ENCODE measurements at regions not wholly inside any gene's neighbourhood (a gene's known extent, or its start where the extent isn't known, plus 50 kb on each side); places are given as distances from the start of the nearest gene placed in this dataset.

GRCh38 chr7:47221826-47222225 lies 360.1 kb downstream of the TNS3 start:
- DNase-seq: no peak

GRCh38 chr7:47218378-47219176 lies 363.3 kb downstream of the TNS3 start:
- no peak for DNase-seq

- DNase-seq: no peak
Observed at GRCh38 chr7:47217570-47218360, 364.1 kb downstream of the TNS3 start.

GRCh38 chr7:47217086-47217485 lies 364.8 kb downstream of the TNS3 start:
- DNase-seq: no peak

GRCh38 chr7:47216439-47216838 lies 365.5 kb downstream of the TNS3 start:
- no peak for DNase-seq

DNA sequence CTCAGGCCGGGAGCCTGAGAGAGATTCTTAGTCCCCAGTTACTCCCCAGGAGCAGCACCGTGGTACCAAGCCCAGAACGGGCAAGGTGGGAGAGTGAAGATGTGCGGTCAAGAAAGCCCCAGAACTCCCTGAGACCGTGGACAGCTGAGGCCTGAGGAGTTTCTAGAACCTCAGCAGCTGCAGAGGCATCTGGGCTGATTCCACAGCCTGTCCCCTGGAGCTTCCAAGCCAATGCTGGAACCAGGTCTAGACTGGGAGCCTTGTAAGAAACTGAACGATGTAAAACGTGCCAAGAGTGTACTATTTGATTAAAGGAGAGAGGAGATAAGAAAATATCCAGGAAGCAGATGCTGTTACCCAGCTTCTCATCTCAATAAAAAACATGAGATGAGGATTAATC lies 366.3 kb downstream of the TNS3 start:
- DNase-seq: no peak

DNA sequence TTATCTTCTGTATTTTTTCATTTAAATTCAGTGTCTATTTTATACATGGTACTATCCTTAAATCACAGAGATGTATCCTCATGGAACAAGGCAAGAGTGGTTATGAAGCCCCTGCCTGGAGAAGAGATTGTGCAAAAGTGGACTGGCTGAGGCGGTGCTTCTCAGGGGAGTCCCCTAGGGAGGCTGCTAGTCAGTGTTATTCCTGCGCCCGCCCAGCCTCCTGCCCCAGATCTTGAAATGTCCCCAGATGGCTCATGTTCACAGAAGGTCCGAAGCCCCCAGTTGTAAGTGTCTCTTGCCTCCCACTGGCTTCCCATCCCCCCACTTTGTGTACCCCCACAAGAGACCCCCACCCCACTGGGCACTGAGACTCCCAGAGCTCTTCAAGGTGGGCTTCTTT lies 366.9 kb downstream of the TNS3 start:
- DNase-seq: no peak

DNA sequence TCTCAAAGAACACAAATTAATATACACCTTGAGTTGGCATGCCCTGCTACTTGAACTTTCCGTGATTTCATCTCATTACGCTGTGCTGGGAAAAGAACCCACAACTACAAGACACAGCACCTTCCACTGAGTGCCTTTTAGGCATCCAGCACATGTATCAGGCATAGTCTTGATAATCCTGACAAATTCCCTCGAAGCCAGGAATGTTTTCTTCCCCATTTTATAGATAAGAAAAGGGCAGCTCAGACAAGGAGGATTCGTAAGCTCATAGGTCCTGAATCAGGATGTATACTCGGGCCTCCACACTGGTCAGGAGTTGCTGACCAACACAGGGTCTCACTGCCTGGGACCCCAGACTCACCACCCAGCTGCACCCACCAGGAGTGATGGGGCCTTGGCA lies 368.6 kb downstream of the TNS3 start:
- DNase-seq: no peak

- no peak for DNase-seq
Observed at GRCh38 chr7:47211519-47211973, 370.4 kb downstream of the TNS3 start.

DNA sequence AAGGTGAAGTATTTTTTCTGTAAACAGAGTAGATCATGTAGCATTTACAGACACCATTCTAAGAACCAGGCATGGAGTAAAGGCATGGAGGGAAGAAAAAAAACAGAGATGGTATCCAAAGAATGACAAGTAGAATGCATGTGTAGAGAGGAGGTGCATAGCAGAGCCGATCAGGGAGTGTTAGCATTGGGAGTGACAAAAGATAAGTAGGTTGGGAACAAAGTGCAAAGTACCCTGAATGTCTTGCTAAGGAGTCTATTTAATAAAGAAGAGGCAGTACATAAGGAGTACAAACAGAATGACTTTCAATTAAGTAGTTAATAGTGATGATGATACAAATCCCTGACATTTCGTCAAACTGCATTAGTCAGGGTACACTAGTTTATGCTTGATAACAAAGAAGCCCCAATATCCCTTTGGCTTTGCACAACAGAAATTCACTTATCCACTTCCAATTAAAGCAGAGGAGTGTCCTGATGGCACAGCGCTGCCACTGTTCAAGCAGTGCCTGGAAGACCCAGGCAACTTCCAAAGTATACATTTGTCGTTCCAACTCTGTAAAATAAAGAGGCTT lies 371.5 kb downstream of the TNS3 start:
- DNase-seq: no peak

- no peak for DNase-seq
Observed at GRCh38 chr7:47207956-47208355, 374.0 kb downstream of the TNS3 start.

GRCh38 chr7:47204709-47205108 lies 377.2 kb downstream of the TNS3 start:
- DNase-seq: no peak

DNA sequence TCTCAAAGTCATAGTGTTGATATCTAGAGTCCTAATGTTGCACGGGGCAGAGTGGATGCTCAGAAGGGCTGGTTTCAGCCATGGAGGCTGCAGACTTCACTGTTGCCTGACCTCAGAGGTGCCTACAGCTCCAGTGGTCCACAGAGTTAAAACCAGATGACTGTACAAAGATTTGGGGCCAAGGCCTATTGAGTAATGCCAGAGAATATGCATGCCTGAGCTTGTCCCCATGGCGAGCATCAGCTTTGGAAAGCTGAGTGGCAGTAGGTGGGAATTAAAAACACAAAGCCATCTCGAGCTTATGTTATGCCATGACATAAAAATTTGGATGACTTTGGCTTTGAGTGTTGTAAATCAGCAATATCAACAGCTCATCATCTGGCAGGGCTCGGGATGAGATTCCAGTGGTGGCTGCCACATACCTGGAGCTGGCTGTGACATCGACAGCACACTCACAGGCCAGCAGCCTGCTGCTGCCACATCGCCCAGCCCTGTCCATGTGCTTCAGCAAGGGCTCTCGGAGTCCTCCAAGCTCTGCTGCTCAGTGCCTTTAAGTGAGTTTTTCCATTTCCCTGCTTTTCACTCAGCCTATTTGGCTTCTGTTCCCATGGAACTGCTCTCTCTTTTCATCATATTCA lies 379.6 kb downstream of the TNS3 start:
- DNase-seq: no peak

DNA sequence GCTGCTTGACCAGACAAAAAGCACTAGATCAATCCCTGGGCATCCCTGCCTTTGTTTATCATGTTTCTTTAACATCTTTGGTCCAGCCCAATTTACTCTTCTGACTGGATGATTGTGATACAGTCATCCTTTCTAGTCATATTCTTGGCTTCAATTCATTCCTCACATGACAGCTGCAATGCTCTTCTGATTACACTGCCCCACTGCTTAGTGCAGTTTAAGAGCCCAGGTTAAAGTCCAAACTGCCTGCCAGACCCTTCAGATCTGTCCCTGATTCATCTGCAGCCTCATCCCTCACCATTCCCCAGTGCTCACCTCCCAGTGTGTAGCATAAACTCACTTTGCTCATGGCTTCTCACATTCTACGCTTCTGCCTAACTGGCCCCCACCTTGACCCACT lies 383.8 kb downstream of the TNS3 start:
- DNase-seq: no peak

DNA sequence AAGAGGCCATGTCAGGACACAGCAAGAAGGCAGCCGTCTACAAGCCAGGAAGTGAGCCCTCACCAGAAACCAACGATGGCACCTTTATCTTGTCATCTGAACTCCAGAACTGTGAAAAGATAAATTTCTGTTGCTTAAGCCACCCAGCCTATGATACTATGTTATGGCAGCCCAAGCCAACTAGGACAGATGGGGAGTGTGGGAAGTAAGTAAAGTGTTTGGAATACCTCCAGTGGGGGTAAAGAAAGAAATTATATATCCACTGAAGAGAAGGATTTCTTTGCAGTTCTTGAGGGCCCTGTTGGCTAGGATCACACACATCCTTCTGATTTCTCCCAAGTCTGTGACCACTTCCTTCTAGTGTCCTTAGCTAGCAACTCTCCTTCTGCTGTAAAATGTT lies 384.4 kb downstream of the TNS3 start:
- DNase-seq: no peak

GRCh38 chr7:47196737-47197136 lies 385.2 kb downstream of the TNS3 start:
- DNase-seq: no peak

- DNase-seq: no peak
Observed at GRCh38 chr7:47196106-47196645, 385.7 kb downstream of the TNS3 start.

GRCh38 chr7:47195641-47196040 lies 386.3 kb downstream of the TNS3 start:
- no peak for DNase-seq

DNA sequence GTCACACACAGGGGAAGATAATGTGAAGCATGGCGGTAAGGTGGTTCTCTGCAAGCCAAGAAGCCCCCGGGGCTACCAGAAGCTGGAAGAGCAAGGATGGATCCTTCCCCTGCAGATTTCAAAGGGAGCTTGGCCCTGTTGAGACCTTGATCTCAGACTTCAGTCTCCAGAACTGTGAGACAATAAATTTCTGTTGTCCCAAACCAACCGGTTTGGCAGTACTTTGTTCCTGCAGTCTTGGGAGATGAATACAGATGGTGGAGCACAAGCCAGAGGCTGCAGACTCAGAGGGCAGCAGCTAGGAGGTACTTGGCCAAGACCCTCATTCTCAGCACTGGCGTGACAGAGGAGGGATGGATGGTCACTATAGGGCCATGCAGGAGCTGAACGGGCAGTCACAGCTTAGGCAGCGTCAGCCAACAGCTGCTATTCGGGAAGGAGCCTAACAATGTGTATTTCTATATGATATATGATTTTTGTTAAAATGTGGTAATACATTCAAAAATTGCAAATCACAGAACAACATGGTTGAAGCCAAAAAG lies 387.3 kb downstream of the TNS3 start:
- no peak for DNase-seq

DNA sequence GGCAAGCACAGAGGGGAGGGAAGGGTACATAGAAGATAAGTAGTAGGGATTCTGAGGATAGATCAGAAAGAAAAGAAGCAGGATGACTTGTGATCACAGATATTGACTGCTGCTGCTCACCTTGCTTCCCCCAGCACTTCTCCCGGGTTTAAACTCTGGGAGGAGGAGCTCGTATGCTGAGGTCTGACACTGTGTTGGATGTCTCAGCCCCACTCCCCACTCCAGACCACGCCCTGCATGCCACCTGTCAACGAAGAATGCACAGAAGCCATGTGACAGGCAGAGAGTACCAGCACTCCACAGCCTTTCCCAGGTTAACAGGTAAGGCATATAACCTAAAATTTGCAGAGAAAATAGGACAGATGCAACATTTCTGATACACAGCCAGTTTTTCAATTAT lies 388.9 kb downstream of the TNS3 start:
- no peak for DNase-seq

DNA sequence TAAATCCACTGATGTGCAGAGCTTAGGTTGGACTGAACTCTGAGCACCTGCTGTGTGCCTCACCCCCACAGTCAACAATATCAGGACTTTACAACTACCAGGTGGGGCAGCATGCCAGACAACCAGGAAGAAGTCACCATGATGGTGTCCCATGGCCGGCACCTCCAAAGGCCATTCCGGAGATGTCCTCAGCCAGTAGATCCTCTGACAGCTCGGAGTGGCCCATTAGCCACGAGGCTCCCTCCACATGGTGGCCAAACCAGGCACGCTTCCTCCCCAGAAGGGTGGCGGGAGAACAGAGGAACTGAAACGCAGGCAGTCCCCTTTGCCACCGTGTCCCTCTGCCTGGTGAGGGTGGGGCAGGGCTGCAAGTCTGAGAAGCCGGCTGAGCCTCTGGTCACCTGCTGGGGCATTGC lies 390.0 kb downstream of the TNS3 start:
- DNase-seq: no peak

DNA sequence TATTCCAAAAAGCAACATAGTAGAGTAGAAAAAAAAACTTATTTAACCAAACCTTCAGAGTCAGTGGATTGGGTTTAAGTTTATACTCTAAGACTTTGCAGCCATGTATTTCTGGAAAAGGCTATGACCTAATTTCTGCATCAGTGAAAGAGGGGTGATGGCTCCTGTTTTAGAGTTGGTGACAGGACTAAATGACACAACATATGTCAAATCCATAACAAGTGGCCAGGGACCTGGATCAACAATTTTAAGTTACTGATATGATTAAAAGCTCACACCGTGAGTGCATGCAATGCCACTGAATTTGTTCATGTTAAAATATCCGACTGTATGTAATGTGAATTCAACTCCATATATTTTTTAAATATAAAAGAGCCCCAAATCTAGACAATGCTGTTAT lies 390.6 kb downstream of the TNS3 start:
- no peak for DNase-seq

GRCh38 chr7:47190462-47190861 lies 391.4 kb downstream of the TNS3 start:
- no peak for DNase-seq
